IMR-90 (cell line): ENCODE measurements at regions not wholly inside any gene's neighbourhood (a gene's known extent, or its start where the extent isn't known, plus 50 kb on each side); places are given as distances from the start of the nearest gene placed in this dataset.

Source experiments
- ATAC-seq: fragments of 200-7000 bp; cut with Tn5 transposase; 2 replicates; pipeline ENCODE4 v1.9.1; 2020; ENCODE audit warnings: low read depth, mild to moderate bottlenecking, moderate library complexity
- BruUV-seq: library from RNA; stranded (reverse); fragments of 400-500 nt; replicated peaks from 2 replicates; lab custom pipeline; 2021; lab: Mats Ljungman, UMichigan
- CTCF ChIA-PET: fragments of 300-600 bp; formaldehyde crosslinking; extraction: SDS; loops from one replicate; lab custom pipeline; 2021; ENCODE audit warnings: antibody characterized with exemption; lab: Yijun Ruan, JAX
- POLR2A ChIA-PET: fragments of 300-600 bp; sonication (Branson Sonifier 250); formaldehyde crosslinking; loops from one replicate; lab custom pipeline; 2022; ENCODE audit warnings: antibody characterized with exemption; ENCODE audit not compliant: unreplicated experiment; lab: Charles Lee
- DNase-seq: peaks from one replicate; pipeline ENCODE4 v3.0.0; 2013
- H2AFZ ChIP-seq: replicated peaks from 2 replicates; pipeline ENCODE3; 2013; ENCODE audit warnings: low read length, mild to moderate bottlenecking; ENCODE audit not compliant: poor library complexity
- H2AK5ac ChIP-seq: 2 replicates; pipeline ENCODE4 v1.6.1; 2013; ENCODE audit warnings: low read depth, low read length, inconsistent platforms
- H2AK9ac ChIP-seq: replicated peaks from 2 replicates; pipeline ENCODE3; 2013; ENCODE audit warnings: mild to moderate bottlenecking, low read depth, low read length, moderate library complexity; ENCODE audit not compliant: poor library complexity
- H2BK120ac ChIP-seq: 2 replicates; pipeline ENCODE4 v1.6.1; 2013; ENCODE audit warnings: low read depth, low read length, inconsistent platforms
- H2BK15ac ChIP-seq: 3 replicates; pipeline ENCODE4 v1.6.1; 2013; ENCODE audit warnings: low read depth, low read length, inconsistent platforms
- H2BK20ac ChIP-seq: 2 replicates; pipeline ENCODE4 v1.6.1; 2013; ENCODE audit warnings: low read depth, mild to moderate bottlenecking, inconsistent platforms, low read length, moderate library complexity
- H2BK5ac ChIP-seq: 2 replicates; pipeline ENCODE4 v1.6.1; 2013; ENCODE audit warnings: mild to moderate bottlenecking, low read depth, low read length, inconsistent platforms; ENCODE audit not compliant: poor library complexity, severe bottlenecking
- H3K14ac ChIP-seq: replicated peaks from 2 replicates; pipeline ENCODE4 v1.6.1; 2013; ENCODE audit warnings: low read depth, low read length, inconsistent platforms
- H3K18ac ChIP-seq: 2 replicates; pipeline ENCODE4 v1.6.1; 2013; ENCODE audit warnings: low read depth, low read length, control low read depth
- H3K23ac ChIP-seq: 2 replicates; pipeline ENCODE4 v1.6.1; 2013; ENCODE audit warnings: low read depth, low read length, inconsistent platforms
- H3K27ac ChIP-seq: 2 replicates; pipeline ENCODE4 v1.5.1; 2013; ENCODE audit warnings: mild to moderate bottlenecking, control low read depth, low read length; ENCODE audit not compliant: insufficient read depth
- H3K27me3 ChIP-seq: 2 replicates; pipeline ENCODE4 v1.6.1; 2013; ENCODE audit warnings: low read length; ENCODE audit not compliant: control insufficient read depth, insufficient read depth
- H3K36me3 ChIP-seq: 2 replicates; pipeline ENCODE4 v1.6.1; 2013; ENCODE audit warnings: low read length, mixed read lengths; ENCODE audit not compliant: control insufficient read depth, insufficient read depth
- H3K4ac ChIP-seq: 2 replicates; pipeline ENCODE4 v1.6.1; 2013; ENCODE audit warnings: low read depth, low read length, inconsistent platforms
- H3K4me1 ChIP-seq: 2 replicates; pipeline ENCODE4 v1.6.1; 2013; ENCODE audit warnings: low read length, mixed read lengths; ENCODE audit not compliant: control insufficient read depth, insufficient read depth
- H3K4me2 ChIP-seq: 2 replicates; pipeline ENCODE4 v1.6.1; 2013; ENCODE audit warnings: low read depth, mild to moderate bottlenecking, control low read depth, low read length, moderate library complexity
- H3K4me3 ChIP-seq: 2 replicates; pipeline ENCODE4 v1.5.1; 2013; ENCODE audit warnings: low read depth, mild to moderate bottlenecking, control low read depth, low read length, moderate library complexity; ENCODE audit not compliant: insufficient read depth
- H3K56ac ChIP-seq: 2 replicates; pipeline ENCODE4 v1.6.1; 2013; ENCODE audit warnings: low read length, inconsistent platforms; ENCODE audit not compliant: insufficient read depth; ENCODE audit errors: extremely low read depth
- H3K79me1 ChIP-seq, 2 experiments: 2 replicates each; pipeline ENCODE4 v1.6.1; 2013; ENCODE audit warnings: low read length in 2 of 2, inconsistent platforms in 1 of 2, low read depth in 1 of 2
- H3K9ac ChIP-seq: 2 replicates; pipeline ENCODE4 v1.6.1; 2013; ENCODE audit warnings: low read depth, low read length, control low read depth
- H3K9me1 ChIP-seq: 2 replicates; pipeline ENCODE4 v1.6.1; 2013; ENCODE audit warnings: low read length, inconsistent platforms; ENCODE audit not compliant: insufficient read depth
- H3K9me3 ChIP-seq: 2 replicates; pipeline ENCODE4 v1.6.1; 2013; ENCODE audit warnings: low read length; ENCODE audit not compliant: control insufficient read depth, insufficient read depth
- H4K20me1 ChIP-seq: 2 replicates; pipeline ENCODE4 v1.6.1; 2013; ENCODE audit warnings: low read length, inconsistent platforms; ENCODE audit not compliant: insufficient read depth
- H4K5ac ChIP-seq: 2 replicates; pipeline ENCODE4 v1.6.1; 2013; ENCODE audit warnings: mild to moderate bottlenecking, low read depth, low read length, control low read depth
- H4K8ac ChIP-seq, 2 experiments: 2 replicates each; pipeline ENCODE4 v1.6.1; 2013; ENCODE audit warnings: low read depth in 2 of 2, low read length in 2 of 2, control low read depth in 1 of 2, inconsistent platforms in 1 of 2
- H4K91ac ChIP-seq: 2 replicates; pipeline ENCODE4 v1.6.1; 2013; ENCODE audit warnings: low read depth, low read length, inconsistent platforms; ENCODE audit not compliant: insufficient read depth
- CEBPB ChIP-seq: IDR thresholded peaks from 2 replicates; pipeline ENCODE4 v1.6.1; 2012; ENCODE audit warnings: low read depth, low read length, improper control_type of control experiment
- CHD1 ChIP-seq: IDR thresholded peaks from 2 replicates; pipeline ENCODE4 v1.6.1; 2012; ENCODE audit warnings: low read depth, low read length, improper control_type of control experiment
- MXI1 ChIP-seq: IDR thresholded peaks from 2 replicates; pipeline ENCODE4 v1.6.1; 2012; ENCODE audit warnings: low read depth, mild to moderate bottlenecking, low read length, moderate library complexity, borderline replicate concordance
- NFE2L2 ChIP-seq: fragments of 150-350 bp; IDR thresholded peaks from 2 replicates; pipeline ENCODE4 v1.6.1; 2016; ENCODE audit warnings: low read depth, mild to moderate bottlenecking, low read length
- RAD21 ChIP-seq: IDR thresholded peaks from 2 replicates; pipeline ENCODE4 v1.6.1; 2012; ENCODE audit warnings: low read length, improper control_type of control experiment
- RFX5 ChIP-seq: IDR thresholded peaks from 2 replicates; pipeline ENCODE4 v1.8.0; 2012; ENCODE audit warnings: low read depth, mild to moderate bottlenecking, low read length, moderate library complexity
- WGBS, 2 experiments: methylation state at CpG; one replicate each; pipeline versions ENCODE4 v1.1.5 to v1.1.7; 2013; ENCODE audit warnings: missing lambda C conversion rate in 2 of 2; ENCODE audit not compliant: insufficient read length in 1 of 2; ENCODE audit errors: extremely low coverage in 2 of 2; 5-methylcytosine and 5-hydroxymethylcytosine counted together
- dilution Hi-C: fragments of 300-500 bp; cut with HindIII; formaldehyde crosslinking; loops from one replicate; pipeline ENCODE4 v1.14.3; 2018; ENCODE audit warnings: low sequenced_read_pairs; ENCODE audit not compliant: unreplicated experiment
- in situ Hi-C: fragments of 300-500 bp; cut with MboI; formaldehyde crosslinking; loops from 3 replicates; pipeline ENCODE4 v1.14.3; 2019; ENCODE audit warnings: low sequenced_read_pairs, inconsistent platforms, mixed read lengths
- intact Hi-C: fragments of 100-400 bp; cut with micrococcal nuclease; formaldehyde crosslinking; loops from 2 replicates; pipeline ENCODE4 v1.10.0; 2022

DNA sequence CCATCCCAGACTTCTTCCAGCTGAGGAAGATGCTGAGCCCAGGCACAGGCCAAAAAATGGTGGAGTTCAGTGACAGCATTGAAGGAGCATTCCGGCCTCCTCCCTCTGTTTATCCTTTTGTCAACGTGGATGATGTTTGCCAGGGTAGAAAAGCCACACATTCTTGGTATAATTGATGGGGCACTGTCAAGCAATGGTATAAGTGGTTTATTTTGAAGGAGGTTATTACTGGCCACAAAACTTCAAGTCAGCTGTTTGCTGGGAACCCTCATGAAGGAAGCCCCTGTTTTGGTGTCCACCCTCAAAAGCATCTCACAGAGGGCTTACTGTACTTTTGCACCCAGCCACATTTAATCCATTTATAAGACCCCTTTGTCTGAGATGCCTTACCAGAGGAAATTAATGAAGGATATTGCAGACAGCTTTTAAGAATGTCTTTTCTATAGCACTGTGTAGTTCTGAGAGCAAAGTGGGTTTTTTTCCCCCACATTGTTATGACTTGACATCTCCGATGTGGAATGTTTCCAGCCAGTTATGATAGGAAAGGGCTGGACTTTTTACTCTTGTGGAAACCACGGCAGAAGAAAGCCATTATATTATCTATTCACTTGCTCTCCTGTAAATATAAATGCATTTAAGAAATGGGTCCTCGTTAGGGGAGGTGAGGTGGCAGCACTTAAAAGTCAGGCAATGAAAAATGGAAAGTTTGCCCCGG is 95.5 kb upstream of the SPATA31D4 start:
- Histone ChIP-seq H2BK15ac (no peak overlapping the region; the same call in 2 of the 3 replicates), H3K27me3 (no peaks in the 10 kb centered on the region), H3K79me1 (no peaks in the 10 kb centered on the region), H2BK120ac (peak overlapping the region; percentile 3; the same call in 1 of the 2 replicates), H4K5ac (no peak overlapping the region), H3K14ac (0 out of 2 replicates have a peak overlapping the region, but pooled peaks have one; percentile 10), H3K4me1 (peaks cover 7% of the 10 kb centered on the region), H4K20me1 (no peaks in the 10 kb centered on the region), H2BK20ac (peak overlapping the region; percentile 67; the same call in 1 of the 2 replicates), H2BK5ac (no peak overlapping the region), H3K27ac (no peak overlapping the region), H2AFZ (no peak overlapping the region), H3K4me3 (no peak overlapping the region), H3K9me3 (no peaks in the 10 kb centered on the region), H2AK9ac (peak overlapping the region; percentile 48), H3K36me3 (no peaks in the 10 kb centered on the region), H3K4ac (peak overlapping the region; percentile 20; the same call in 1 of the 2 replicates), H3K4me2 (no peak overlapping the region), H3K9me1 (peaks cover 3% of the 10 kb centered on the region; the same call in 1 of the 2 replicates), H3K23ac (no peak overlapping the region), H3K18ac (no peak overlapping the region), H3K9ac (no peak overlapping the region), H4K91ac (no peak overlapping the region; the same call in 1 of the 2 replicates), H3K56ac (no peak overlapping the region), H4K8ac (no peak overlapping the region), H2AK5ac (no peak overlapping the region)
- POLR2A ChIA-PET = no interaction called here
- DNase-seq = no peak
- BruUV-seq = no TSS peak
- intact Hi-C loops = no loop called here
- in situ Hi-C loops = no loop called here
- dilution Hi-C loops = no loop called here
- CTCF ChIA-PET = interaction anchor here (0.6 kb wide), 1 partner anchor 630 kb away, joined by 3 read pairs; no protein-coding TSS in a partner anchor
- ATAC-seq = 0 out of 2 replicates have a peak, but pooled peaks have one; percentile 21
- WGBS, 2 experiments = no CpG with 5 or more reads among the region's 6 CpGs
- TF ChIP-seq RFX5 (no peak), CHD1 (no peak), MXI1 (no peak), NFE2L2 (no peak), RAD21 (no peak), CEBPB (no peak)
